ENCODE measurements at regions not wholly inside any gene's neighbourhood (a gene's known extent, or its start where the extent isn't known, plus 50 kb on each side); places are given as distances from the start of the nearest gene placed in this dataset.

DNA sequence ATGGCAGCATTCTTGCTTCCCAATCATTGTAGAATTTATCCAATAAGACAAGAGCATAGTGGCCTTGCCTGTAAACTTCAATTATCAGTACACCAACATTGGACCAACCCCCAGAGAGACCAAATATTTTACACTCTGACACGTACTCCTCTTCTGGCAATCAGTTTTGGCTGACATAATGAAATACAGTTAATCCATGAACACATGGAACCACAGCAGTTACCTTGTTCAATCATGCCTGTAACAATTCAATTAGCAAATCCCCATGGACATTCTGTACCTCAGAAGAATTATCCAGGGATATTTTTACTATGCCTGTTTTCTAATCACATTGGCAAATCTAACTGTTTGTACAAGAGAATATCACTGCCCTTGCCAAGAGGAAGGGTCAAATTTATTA lies 2162.0 kb downstream of the MRPL39 start:
- in situ Hi-C loops (cut with MboI; ENCODE audit: low sequenced_read_pairs) = no loop called here

DNA sequence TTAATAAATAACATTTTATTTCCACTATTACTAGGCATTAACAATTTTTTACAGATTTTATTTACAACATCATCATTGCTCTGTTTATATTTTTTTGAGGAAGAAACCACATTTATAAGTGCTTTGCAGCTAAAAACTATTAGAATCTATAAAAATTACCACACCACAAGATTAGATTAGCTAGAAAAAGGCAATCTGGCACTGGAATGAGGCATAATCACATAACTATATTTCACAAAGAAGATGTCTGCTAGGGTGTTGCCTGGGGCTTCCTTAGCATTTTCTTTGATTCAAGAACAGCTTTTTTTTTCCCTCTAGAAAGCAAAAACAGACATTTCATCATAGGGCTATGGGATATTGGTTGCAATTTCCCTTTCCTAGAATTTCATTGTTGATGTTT lies 2169.2 kb downstream of the MRPL39 start:
- in situ Hi-C loops (cut with MboI; ENCODE audit: low sequenced_read_pairs) = no loop called here

DNA sequence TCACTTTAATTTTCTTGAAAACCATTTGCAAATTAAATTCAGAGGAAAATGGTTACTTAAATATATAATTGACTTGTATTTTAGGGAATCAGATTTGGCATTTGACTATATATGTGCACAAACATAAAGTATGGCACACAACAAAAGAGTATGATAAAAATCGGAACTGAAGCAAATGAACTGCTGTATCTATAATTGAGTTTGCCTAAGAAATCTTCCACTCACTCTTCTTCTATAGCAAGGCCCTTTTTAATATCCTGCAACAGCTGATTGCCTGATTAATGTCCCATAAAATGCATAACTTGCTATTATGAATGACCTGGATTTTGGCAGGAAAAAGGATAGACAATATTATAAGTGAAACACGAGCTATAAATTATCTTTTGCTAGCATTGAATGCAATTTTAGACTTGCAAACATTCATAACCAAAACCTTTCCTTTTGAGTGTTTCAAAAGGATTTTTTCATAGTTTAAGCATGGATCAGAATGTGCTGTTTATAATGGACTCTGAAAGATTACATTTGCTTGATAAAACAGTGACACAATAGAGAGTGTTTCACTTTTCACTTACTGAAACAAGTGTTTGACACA lies 2204.3 kb downstream of the MRPL39 start:
- in situ Hi-C loops (cut with MboI; ENCODE audit: low sequenced_read_pairs) = no loop called here

GRCh38 chr21:23401278-23401677 lies 2206.0 kb downstream of the MRPL39 start:
- in situ Hi-C loops (cut with MboI; ENCODE audit: low sequenced_read_pairs) = no loop called here

- in situ Hi-C loops (cut with MboI; ENCODE audit: low sequenced_read_pairs) = no loop called here
Measured at GRCh38 chr21:23398726-23399125, 2208.6 kb downstream of the MRPL39 start.

DNA sequence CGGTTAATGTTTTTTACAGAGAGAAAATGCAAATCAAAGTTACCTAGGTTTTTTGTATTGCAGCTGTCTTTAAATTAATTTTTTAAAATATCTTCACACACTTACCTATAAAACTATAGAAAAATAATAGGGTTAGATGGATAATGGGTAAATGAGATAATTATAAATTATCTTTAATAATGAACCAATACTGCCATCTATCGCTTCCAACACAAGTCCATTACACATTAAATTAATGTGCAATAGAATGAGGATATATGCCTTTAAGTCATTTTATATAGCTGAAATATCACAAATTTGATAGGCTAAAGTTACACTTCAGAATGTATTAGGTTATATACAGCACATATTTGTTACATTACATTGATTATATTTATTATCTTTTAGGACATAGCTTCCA lies 2212.8 kb downstream of the MRPL39 start:
- in situ Hi-C loops (cut with MboI; ENCODE audit: low sequenced_read_pairs) = no loop called here

- in situ Hi-C loops (cut with MboI; ENCODE audit: low sequenced_read_pairs) = no loop called here
Measured at GRCh38 chr21:23384679-23385078, 2222.6 kb downstream of the MRPL39 start.

GRCh38 chr21:23374155-23374554 lies 2233.1 kb downstream of the MRPL39 start:
- in situ Hi-C loops (cut with MboI; ENCODE audit: low sequenced_read_pairs) = no loop called here

DNA sequence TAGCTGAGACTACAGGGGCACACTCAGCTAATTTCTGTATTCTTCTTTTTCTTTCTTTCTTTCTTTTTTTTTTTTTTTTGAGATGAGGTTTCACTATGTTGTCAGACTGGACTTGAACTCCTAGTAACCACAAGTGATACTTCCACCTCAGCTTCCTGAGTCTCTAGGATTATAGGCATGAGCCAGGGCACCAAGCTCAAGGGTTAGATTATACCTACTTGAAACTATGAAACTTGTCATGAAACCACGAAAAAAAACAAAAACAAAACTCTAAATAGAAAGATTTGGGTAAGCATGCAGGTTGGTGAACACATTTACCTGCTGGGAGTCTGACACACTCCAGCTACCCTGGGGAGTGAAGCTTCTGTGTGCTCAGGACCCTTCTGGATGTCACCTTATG lies 2250.4 kb downstream of the MRPL39 start:
- in situ Hi-C loops (cut with MboI; ENCODE audit: low sequenced_read_pairs) = no loop called here

GRCh38 chr21:23316190-23316589 lies 2291.1 kb downstream of the MRPL39 start:
- in situ Hi-C loops (cut with MboI; ENCODE audit: low sequenced_read_pairs) = no loop called here

- in situ Hi-C loops (cut with MboI; ENCODE audit: low sequenced_read_pairs) = no loop called here
Measured at GRCh38 chr21:23308741-23309140, 2298.5 kb downstream of the MRPL39 start.

GRCh38 chr21:23307065-23307464 lies 2300.2 kb downstream of the MRPL39 start:
- in situ Hi-C loops (cut with MboI; ENCODE audit: low sequenced_read_pairs) = no loop called here

DNA sequence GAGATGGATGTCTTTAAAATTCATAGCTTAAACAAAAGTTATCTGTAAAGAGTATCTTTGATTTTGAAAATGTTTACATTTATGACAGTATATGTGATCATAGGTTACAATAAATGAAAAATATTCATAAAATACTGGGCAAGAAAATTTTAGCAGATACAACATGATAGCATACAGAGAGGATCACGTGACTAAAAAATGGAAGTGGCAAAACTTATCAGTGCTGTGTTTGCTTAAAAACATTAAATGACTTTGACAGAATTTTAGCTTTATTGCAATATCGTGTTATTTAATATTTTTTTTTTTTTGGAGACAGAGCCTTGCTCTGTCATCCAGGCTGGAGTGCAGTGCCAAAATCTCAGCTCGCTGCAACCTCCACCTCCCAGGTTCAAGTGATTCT lies 2294.1 kb downstream of the NCAM2 start:
- in situ Hi-C loops (cut with MboI; ENCODE audit: low sequenced_read_pairs) = no loop called here

DNA sequence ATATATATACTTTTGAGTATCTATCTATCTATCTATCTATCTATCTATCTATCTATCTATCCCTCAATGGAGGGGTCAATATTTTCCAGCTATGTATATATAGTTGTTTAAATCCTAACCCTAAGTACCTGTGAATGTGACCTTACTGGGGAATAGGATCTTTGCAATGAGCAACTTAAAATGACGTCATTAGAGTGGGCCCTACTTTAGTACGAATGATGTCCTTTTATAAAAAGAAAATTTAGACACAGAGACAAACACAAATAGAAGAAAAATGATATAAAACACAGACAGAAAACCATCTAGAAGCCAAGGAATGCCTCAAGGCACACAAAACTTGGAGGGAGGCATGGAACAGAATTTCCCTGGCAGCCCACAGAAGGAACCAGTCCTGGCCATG lies 2283.7 kb downstream of the NCAM2 start:
- in situ Hi-C loops (cut with MboI; ENCODE audit: low sequenced_read_pairs) = no loop called here

GRCh38 chr21:23249760-23250159 lies 2251.6 kb downstream of the NCAM2 start:
- in situ Hi-C loops (cut with MboI; ENCODE audit: low sequenced_read_pairs) = no loop called here

DNA sequence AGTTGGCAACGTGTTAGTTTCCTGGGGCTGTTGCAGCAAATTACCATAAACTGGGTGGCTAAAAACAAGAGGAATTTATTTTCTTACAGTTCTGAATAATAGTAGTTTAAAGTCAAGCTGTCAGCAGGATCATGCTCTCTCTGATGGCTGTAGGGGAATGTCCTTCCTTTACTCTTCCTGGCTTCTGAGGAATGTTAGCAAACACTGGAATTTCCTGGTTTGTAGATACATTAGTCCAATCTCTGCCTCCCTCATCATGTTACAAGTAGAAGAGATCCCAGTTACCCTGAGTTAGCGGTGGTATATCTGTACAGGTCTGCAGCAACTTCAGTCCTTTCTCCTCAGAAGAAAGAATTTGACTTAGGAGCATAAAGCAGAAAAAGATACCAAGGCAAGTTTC lies 2249.1 kb downstream of the NCAM2 start:
- in situ Hi-C loops (cut with MboI; ENCODE audit: low sequenced_read_pairs) = no loop called here

- in situ Hi-C loops (cut with MboI; ENCODE audit: low sequenced_read_pairs) = no loop called here
Measured at GRCh38 chr21:23245255-23245654, 2247.0 kb downstream of the NCAM2 start.

GRCh38 chr21:23223882-23224281 lies 2225.7 kb downstream of the NCAM2 start:
- in situ Hi-C loops (cut with MboI; ENCODE audit: low sequenced_read_pairs) = no loop called here

GRCh38 chr21:23218667-23219066 lies 2220.5 kb downstream of the NCAM2 start:
- in situ Hi-C loops (cut with MboI; ENCODE audit: low sequenced_read_pairs) = no loop called here

DNA sequence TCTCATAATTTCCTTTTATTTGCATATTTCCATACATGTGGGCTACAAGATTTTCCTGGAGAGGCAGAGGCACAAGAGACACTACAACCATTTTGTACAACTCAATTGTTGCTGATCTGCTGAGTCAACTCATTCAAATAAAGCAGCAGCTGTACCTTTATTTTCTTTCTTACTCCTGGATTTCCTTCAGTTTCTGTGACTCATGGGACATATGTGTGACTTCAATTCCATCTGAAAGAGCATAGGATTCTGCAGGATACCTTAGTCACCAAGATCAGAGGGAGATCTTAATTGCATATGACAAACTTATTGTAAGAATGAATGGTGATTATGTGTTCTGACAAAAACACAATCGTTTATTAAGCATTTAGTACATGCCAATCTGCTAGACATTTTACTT lies 2219.4 kb downstream of the NCAM2 start:
- in situ Hi-C loops (cut with MboI; ENCODE audit: low sequenced_read_pairs) = no loop called here

GRCh38 chr21:23215261-23215660 lies 2217.1 kb downstream of the NCAM2 start:
- in situ Hi-C loops (cut with MboI; ENCODE audit: low sequenced_read_pairs) = no loop called here

Measured in HL-60/S4 treated with phorbol 12-myristate 13-acetate at 8.2 ng/mL for 4 days and 3 days (cell line).